ENCODE measurements at regions not wholly inside any gene's neighbourhood (a gene's known extent, or its start where the extent isn't known, plus 50 kb on each side); places are given as distances from the start of the nearest gene placed in this dataset.
"Not testable (repeated sequence)": the region's sequence is repeated elsewhere in the genome, so short reads cannot be mapped to it uniquely, and the experiment has no call there.

DNA sequence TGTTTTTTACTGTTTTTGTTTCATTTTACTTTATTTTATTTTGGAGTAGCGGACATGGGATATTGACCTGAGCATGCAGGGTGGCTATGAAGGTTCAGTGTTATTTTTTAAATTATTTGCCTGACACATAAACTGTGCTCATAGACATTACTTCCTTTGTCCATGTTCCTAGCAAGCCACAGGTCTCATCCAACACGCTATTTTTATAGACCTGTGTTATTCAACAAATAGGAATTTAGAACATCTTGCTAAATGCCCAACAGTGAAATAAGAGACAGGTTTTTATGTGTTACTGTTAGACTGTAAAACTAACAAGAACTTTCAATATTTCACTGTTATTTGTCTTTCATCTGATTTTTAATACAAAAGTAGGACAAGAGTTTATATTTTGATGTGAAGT, 756.4 kb downstream of the KCNT2 start:
- H3K27ac ChIP-seq = no peak overlapping the region
- no peak for ATAC-seq (ENCODE audit: insufficient number of reproducible peaks, low FRiP score, low read depth)
- TF ChIP-seq, protein P1, sequence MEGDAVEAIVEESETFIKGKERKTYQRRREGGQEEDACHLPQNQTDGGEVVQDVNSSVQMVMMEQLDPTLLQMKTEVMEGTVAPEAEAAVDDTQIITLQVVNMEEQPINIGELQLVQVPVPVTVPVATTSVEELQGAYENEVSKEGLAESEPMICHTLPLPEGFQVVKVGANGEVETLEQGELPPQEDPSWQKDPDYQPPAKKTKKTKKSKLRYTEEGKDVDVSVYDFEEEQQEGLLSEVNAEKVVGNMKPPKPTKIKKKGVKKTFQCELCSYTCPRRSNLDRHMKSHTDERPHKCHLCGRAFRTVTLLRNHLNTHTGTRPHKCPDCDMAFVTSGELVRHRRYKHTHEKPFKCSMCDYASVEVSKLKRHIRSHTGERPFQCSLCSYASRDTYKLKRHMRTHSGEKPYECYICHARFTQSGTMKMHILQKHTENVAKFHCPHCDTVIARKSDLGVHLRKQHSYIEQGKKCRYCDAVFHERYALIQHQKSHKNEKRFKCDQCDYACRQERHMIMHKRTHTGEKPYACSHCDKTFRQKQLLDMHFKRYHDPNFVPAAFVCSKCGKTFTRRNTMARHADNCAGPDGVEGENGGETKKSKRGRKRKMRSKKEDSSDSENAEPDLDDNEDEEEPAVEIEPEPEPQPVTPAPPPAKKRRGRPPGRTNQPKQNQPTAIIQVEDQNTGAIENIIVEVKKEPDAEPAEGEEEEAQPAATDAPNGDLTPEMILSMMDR (IDR thresholded peaks at IDR 0.05) = no peak

DNA sequence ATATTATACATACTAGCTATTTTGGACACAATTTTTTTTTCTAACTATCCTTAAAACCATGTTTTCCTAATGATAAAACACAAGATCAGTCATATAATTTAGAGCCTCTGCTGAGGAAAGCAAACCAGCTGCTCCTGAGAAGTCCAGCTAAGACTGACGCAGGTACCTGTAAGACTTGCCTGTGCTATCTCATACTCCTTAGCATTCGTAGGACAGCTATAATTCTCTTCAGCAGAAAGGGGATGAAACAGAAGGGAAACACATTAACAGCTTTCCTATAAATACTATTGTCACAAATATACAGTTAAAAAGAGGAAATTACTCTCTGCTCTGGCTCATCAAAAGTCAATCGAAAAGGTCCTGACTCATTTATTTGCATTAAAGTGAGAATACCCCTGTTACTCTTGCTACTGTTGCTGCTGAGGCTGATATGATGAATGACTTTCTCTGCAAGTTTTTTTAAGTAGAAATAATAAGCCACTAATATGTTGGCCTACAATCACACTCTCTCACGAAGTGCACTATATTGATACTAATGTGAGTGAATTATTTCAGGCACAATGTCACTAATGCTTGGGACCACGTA, 757.1 kb downstream of the KCNT2 start:
- DNase-seq (ENCODE audit: low spot score) = no peak
- Histone ChIP-seq H3K36me3 (no peaks in the 10 kb centered on the region), H3K4me3 (no peak overlapping the region), H3K27ac (no peak overlapping the region), H3K9me3 (no peaks in the 10 kb centered on the region), H3K4me1 (ENCODE audit: control insufficient read depth in 1 of 2, low read depth in 2 of 2) (no peaks in the 10 kb centered on the region), H3K27me3 (replicated peaks; ENCODE audit: insufficient read depth) (no peaks in the 10 kb centered on the region)
- ATAC-seq (ENCODE audit: insufficient number of reproducible peaks, low FRiP score, low read depth) = no peak
- TF ChIP-seq, protein P1 (IDR thresholded peaks at IDR 0.05) = no peak

More for the DNA sequence above, 756.4 kb downstream of the KCNT2 start:
- no peak for DNase-seq (ENCODE audit: low spot score)
- Histone ChIP-seq H3K4me1 (ENCODE audit: control insufficient read depth in 1 of 2, low read depth in 2 of 2) (no peaks in the 10 kb centered on the region), H3K27me3 (replicated peaks; ENCODE audit: insufficient read depth) (no peaks in the 10 kb centered on the region), H3K4me3 (no peak overlapping the region), H3K36me3 (no peaks in the 10 kb centered on the region), H3K9me3 (no peaks in the 10 kb centered on the region)

DNA sequence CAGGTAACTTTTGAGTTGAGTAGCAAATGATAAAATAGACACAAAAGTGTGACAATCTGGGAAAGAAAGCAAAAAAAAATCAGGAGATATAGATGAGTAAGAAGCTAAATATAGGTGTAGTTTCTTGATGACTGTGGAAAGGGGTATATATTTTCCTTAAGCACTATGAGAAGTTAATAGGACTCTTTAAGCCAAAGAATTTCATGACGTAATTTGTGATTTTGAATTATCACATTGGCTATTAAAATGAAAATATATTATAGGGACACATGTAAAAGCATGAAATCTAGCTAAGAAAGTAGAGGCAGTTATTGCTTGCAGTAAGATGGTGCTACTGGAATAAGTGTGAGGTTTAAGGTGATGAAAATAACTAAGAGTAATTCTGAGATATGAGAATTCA, 759.1 kb downstream of the KCNT2 start:
- no peak overlapping the region for H3K27ac ChIP-seq
- TF ChIP-seq, protein P1 (IDR thresholded peaks at IDR 0.05) = no peak
- DNase-seq (ENCODE audit: low spot score) (no peak), ATAC-seq (ENCODE audit: insufficient number of reproducible peaks, low FRiP score, low read depth) (no peak)
- H3K4me3 ChIP-seq = no peak overlapping the region
- H3K9me3 ChIP-seq = no peaks in the 10 kb centered on the region
- H3K27me3 ChIP-seq (replicated peaks; ENCODE audit: insufficient read depth) = no peaks in the 10 kb centered on the region
- no peaks in the 10 kb centered on the region for H3K4me1 ChIP-seq (ENCODE audit: control insufficient read depth in 1 of 2, low read depth in 2 of 2)
- H3K36me3 ChIP-seq = no peaks in the 10 kb centered on the region

- not testable (repeated sequence) for DNase-seq (ENCODE audit: low spot score); H3K9me3 ChIP-seq; H3K27ac ChIP-seq; H3K4me3 ChIP-seq; H3K27me3 ChIP-seq (replicated peaks; ENCODE audit: insufficient read depth); H3K4me1 ChIP-seq (ENCODE audit: control insufficient read depth in 1 of 2, low read depth in 2 of 2); H3K36me3 ChIP-seq; ATAC-seq (ENCODE audit: insufficient number of reproducible peaks, low FRiP score, low read depth)
These were observed 760.0 kb downstream of the KCNT2 start for GRCh38 chr1:195847957-195848875.

- H3K4me1 ChIP-seq (ENCODE audit: control insufficient read depth in 1 of 2, low read depth in 2 of 2) = no peaks in the 10 kb centered on the region
- H3K4me3 ChIP-seq = no peak overlapping the region
- TF ChIP-seq, protein P1 (IDR thresholded peaks at IDR 0.05) = no peak
- DNase-seq (ENCODE audit: low spot score) (no peak), ATAC-seq (ENCODE audit: insufficient number of reproducible peaks, low FRiP score, low read depth) (no peak)
- no peaks in the 10 kb centered on the region for H3K9me3 ChIP-seq
- no peaks in the 10 kb centered on the region for H3K27me3 ChIP-seq (replicated peaks; ENCODE audit: insufficient read depth)
- H3K27ac ChIP-seq = no peak overlapping the region
- H3K36me3 ChIP-seq = no peaks in the 10 kb centered on the region
These were observed 776.5 kb downstream of the KCNT2 start for GRCh38 chr1:195831789-195832188.
